Testis (tissue), 2 donors: ENCODE measurements at regions not wholly inside any gene's neighbourhood (a gene's known extent, or its start where the extent isn't known, plus 50 kb on each side); places are given as distances from the start of the nearest gene placed in this dataset.

ENCODE experiments used
- CTCF ChIP-seq, 3 experiments: fragments of 450-650 bp in 2 of 3; fragments of 200-600 bp in 1 of 3; sonication (generic) in 1 of 3; IDR thresholded peaks; one replicate each; pipeline ENCODE4 v1.5.1; 2016 to 2019; ENCODE audit warnings: antibody characterized with exemption in 3 of 3, mild to moderate bottlenecking in 2 of 3, moderate library complexity in 1 of 3
- POLR2A ChIP-seq: fragments of 450-650 bp; IDR thresholded peaks from one replicate; pipeline ENCODE4 v1.6.1; 2017; ENCODE audit warnings: antibody characterized with exemption, mild to moderate bottlenecking, moderate library complexity

GRCh38 chr9:108664309-108665255 is 191.2 kb downstream of the ACTL7B start:
- TF ChIP-seq CTCF (IDR thresholded peaks at IDR 0.05) (no peak), POLR2A (no peak)
